ENCODE measurements at regions not wholly inside any gene's neighbourhood (a gene's known extent, or its start where the extent isn't known, plus 50 kb on each side); places are given as distances from the start of the nearest gene placed in this dataset.

DNA sequence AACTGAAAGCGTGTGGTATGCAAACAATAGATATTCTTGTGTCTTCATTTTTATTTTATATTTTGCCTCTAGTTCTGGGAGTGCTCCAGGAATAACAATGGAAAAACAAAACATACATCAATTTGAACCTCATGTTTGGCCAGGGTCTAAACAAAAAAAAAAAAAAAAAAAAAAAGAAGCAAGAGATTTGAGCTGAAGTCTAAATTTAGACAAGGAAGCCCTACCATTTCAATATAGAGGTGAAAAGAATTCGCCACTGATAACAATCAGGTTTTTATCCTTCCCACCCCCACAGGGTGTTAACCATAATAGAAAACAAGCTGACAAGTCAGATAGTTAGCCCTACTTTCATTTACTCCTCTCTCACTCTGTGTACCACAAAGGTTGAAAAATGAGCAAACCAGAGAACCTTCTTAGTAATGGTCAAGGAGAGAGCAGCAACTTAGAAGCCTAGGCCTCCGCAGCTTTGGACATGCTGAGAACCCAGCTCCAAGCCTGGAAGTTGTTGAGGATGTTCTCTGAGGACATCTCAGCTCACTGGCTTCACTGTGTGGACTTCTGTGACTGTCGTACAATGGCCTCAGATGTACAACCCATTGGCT lies 118.2 kb upstream of the HMHB1 start:
- DNase-seq (ENCODE audit: low spot score): no peak

DNA sequence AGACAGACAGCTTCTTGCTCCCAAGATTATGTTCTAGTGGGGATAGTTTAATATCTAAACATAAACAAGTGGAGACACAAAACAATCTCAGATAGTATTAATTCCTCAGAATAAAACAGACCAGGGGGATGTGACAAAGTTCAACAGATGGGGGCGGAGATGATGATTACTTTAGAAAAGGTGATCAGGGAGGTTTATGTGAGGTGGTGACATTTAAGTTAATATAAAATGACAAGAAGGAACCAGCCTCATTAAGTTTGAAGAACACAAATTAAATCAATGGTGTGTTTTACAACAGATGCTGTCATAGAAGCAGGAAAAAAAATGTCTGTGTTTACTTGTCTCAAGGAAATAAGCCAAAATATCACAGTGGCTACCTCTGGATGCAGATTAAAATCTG lies 119.6 kb upstream of the HMHB1 start:
- DNase-seq (ENCODE audit: low spot score): no peak

DNA sequence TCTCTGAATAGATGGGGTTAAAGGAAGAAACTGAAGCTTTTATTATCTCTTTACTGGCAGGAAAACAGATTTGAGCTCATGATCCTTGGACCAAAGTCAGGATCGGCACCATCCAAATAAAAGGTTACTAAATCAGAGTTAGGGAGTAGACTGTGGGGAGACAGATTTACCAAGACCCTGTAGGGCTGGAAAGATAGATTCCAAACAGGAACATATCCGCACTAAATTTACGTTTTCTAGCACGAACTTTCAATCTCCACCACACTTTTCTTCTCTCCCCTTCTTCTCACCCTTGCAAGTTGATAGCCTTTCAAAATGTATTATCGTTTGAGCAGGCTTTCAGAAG lies 120.0 kb upstream of the HMHB1 start:
- no peak for DNase-seq (ENCODE audit: low spot score)

DNA sequence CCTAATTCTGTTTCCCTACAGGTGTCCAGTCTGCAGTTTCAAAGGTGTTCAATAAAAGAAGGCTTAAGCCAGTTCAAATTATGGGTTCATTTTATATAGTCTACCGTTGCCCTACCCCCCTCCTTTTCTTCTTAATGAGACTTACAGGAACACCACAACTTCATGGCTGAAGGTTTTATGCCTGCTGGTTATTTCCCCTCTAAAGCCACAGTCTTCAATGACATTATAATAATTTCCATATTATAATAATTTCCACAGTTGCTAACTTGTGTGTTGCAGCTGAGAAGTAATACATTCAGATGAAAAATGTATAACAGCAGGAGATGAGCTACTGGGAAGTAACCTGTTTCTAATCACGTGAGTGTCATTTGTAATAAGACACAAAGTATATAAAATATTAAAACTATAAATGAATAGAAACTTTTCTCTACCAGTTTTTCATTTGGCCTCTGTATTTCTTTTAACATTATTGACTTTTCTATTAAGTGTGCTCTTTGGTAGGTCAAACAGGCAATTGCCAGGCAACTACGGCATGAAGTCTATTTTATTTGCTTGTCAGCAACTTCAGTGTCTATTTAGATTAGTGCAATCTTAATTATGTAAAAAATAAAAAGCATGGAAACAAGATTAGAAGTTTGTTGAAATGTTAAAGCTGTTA lies 120.5 kb upstream of the HMHB1 start:
- no peak for DNase-seq (ENCODE audit: low spot score)

DNA sequence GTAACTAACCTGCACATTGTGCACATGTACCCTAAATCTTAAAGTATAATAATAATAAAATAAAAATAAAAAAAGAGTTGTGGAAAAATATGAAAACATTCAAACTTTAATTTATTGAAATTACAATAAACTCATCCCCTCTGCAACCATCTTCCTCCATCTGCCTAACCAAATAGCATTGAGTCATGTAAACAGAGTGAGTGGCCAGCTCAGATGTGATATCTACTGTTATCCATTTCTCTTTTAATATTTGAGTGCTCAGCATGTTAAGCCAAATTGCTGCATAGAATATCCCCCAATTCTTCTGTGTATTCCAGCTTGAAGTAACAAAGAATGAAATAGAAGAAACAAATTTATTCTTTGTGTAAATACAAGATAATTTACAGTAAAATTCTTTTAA lies 124.4 kb upstream of the HMHB1 start:
- no peak for DNase-seq (ENCODE audit: low spot score)

DNA sequence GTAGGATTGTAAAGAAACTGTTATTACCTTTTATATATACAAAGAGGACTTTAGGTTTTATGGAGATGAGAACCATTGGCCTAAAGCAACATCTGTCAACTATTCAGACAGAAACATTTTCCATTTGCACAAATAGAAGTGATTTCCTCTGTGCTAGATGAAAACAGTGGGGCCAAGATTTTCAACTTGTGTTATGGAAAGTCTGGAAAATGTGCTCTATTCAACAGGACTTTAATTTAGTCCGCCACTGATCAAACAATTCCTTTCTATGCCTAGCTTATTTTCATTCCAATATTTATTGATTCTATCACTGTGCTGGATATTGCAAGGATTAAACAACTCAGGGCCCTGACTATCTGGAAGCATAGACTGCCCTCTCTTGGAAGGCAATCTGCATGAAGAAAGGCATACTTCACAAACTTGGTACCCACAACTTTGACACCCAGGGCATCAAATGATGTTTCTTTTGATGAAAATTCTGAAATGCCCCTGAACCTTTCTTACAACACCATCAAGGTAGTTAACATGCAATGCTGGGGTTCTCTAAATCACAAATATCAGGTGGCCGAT lies 126.6 kb upstream of the HMHB1 start:
- no peak for DNase-seq (ENCODE audit: low spot score)

DNA sequence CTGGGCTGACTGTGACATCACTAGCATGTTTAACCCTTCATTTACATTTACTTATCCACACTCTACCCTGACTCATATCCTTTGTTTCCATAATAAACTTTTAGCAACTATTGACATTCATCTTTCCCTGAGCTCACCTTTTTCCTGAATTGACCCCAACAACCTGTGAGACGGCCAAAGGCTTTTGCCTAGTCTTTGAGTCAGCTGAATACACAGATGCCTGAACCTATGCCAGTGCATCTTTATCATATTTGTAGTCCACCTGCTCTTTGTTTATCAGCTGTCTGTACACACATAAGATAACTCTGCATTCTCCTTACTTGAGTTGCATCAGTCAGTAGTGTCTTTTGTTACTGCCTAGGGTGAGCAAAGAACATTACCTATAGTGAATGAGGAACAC lies 128.5 kb upstream of the HMHB1 start:
- DNase-seq (ENCODE audit: low spot score): no peak

DNA sequence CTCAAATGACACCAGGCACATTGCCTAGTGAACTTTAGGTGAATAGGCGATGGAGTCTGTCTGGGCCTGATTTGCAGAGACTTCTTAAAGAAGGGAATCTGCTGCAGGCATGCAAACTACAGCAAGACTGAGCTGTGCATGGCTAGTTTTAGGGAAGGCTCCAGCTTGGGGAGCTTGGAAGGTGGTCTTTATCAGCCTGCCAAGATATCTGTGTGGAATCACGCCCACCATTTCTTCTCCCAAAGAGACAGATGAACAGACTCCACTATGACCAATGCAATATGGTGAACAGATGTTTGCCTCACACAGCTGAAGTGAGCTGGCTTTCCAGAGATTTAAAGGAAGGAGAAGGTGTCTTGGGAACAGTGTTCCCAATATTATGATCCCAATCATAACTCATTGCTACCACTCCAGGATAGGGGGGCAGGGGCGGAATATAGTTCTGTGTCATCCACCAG lies 129.0 kb upstream of the HMHB1 start:
- DNase-seq (ENCODE audit: low spot score): peak; percentile 5

DNA sequence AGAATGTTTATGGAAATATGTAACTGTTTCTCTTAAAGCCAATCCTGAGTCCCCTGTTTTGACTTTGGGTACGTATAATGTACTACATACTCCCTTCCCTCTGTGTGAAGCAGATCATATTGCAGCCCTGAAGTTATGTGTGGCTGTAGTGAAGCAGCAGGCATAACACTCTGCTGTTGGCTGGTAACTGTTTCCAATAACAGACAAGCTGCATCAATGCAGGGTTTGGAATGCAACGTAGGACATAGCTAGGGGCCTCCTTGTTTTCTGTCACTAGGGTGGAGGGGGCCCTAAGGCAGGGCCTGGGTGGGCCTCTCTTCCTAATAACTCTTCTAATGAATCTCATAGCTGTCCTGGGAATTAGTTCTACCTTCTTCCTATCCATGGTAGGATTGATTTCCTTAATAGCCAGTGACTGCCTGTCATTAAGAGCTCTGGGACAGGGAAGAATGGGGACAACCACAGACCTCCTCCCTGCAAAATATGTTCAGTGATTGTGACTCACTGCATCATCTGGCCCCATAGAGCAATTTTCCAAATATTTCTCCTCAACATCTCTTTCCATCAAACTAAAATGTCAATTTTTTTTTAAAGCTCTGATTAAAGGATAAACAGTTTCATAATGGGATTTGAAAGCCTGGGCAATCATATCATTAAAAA lies 129.6 kb upstream of the HMHB1 start:
- peak; percentile 50 for DNase-seq (ENCODE audit: low spot score)

DNA sequence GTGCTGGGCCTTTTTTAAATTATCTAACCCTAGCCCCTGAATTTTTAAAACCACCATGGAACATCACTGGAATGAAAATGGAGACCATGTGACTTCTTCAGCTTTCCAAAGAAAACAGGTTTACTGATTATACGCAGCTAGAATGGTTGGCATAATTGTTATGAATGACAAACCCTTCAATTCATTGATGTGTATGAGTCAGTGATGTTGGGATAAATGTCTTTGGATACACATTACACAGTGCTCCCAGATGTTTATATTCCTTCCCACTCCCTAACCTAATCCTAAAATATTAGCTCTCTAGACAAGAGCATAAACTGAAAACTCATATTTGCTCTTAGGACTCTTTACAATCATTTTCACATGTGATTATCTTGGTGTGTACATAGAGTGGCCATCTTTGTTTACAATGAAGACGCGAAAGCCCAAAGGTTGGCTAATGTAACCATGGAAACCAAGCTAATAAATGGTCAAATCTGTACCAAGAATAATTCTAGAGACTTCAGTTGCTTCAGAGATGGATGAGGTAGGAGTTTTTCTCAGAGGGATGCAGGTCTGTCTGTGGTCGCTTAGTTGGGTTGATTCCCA lies 131.2 kb upstream of the HMHB1 start:
- DNase-seq (ENCODE audit: low spot score): no peak

DNA sequence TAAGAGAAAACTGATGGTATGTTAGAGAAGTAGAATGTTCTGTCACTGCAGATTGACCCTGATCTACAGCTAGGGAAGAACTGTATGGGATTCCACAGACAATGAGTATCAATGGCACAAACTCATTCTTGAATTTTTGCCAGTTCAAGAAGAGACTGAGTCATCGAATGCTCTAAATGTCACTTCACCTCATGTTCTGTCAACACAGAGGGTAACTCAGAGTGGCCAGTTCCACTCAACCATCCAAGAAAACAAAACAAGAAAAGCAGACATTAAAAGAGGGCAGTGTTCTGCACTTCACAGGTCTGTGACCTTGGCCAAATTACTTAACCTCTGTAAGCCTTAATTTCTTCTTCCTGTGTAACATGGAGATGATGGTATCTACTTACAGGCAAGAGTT lies 132.2 kb upstream of the HMHB1 start:
- DNase-seq (ENCODE audit: low spot score): peak; percentile 59

DNA sequence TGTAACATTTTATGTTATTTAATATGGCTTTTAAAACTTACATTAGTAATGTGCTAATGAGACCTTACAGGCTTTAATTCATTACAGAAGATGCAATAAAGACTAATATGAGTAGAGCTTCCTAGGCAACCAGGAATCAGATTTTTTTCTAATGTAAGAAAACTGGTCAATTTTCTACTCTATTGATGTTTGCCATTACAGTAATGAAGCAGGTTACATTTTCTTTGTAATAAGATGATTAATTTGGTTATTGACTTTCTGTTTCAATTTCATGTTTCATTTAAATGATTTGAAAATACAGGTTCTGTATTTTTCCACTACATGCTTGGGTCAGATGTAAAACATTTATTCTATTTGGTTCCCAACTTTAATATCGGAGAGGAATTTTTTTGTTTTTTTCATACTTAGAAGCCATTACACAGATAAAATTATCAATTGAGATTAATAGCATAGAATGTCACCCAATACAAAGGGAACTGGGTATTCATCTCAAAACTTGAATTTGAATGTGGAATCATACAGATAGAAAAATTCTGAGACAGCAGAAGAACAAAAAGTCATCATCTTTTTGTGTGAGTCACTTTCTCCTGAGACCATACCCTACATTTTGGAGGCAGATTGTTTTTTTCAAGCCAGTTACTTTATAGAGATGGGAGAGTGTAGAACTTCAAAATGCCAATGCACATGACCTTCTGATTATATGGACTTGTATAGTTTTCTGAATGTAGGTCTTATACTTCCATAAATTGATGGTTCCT lies 133.6 kb upstream of the HMHB1 start:
- DNase-seq (ENCODE audit: low spot score): no peak

DNA sequence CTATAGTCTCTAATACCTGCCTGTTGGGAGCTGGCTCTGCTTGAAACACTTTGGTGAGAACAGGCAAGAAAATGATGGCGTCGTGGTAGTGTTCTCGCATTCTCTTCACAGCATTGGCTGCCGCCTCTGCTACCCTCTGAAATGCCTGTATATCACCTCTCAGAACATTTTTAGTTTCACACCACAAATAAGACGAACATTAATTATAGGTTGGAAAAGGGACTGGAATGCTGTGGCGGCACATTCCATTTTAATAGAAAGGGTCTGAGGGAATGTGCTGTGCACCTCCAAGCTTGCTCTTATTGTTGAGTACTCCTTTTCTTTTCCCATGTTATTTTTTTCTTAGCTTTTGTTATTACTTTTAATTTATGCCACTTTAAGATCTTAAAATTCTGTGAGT lies 134.6 kb upstream of the HMHB1 start:
- no peak for DNase-seq (ENCODE audit: low spot score)

DNA sequence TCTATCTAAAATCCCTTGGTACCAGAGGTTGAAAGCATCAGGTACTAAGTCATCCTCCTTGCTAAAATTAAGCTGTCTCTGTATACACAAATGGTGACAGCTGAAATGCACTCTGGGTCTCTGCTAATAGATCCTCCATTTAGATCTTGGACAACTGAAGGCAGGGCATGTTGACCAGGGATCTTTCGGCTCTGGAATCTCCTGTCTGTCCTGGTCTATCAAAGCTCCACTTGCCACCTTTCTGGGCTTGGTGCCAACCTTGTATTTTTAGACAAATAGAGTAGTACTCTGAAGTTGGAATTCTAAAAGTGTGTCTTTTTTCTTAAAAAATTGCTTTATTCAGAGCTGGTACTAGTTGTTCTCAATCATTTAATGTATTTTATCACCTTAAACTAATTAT lies 135.2 kb upstream of the HMHB1 start:
- DNase-seq (ENCODE audit: low spot score): no peak

DNA sequence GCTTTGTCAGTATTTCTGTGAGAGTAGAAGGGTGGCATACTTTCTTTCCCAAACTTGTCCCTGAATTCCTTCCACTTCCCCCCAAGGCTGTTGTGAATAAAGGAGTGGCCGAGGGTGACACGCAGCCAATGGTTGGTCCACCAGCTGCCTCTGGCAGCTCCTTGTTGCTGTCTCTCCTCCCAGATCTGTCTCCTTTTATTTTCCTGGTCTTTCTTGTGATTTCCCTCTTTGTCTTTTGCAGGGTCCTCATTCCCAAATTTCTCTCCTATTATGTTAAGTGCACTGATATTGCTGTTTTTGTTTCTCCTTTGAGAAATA lies 137.5 kb upstream of the HMHB1 start:
- DNase-seq (ENCODE audit: low spot score): no peak

DNA sequence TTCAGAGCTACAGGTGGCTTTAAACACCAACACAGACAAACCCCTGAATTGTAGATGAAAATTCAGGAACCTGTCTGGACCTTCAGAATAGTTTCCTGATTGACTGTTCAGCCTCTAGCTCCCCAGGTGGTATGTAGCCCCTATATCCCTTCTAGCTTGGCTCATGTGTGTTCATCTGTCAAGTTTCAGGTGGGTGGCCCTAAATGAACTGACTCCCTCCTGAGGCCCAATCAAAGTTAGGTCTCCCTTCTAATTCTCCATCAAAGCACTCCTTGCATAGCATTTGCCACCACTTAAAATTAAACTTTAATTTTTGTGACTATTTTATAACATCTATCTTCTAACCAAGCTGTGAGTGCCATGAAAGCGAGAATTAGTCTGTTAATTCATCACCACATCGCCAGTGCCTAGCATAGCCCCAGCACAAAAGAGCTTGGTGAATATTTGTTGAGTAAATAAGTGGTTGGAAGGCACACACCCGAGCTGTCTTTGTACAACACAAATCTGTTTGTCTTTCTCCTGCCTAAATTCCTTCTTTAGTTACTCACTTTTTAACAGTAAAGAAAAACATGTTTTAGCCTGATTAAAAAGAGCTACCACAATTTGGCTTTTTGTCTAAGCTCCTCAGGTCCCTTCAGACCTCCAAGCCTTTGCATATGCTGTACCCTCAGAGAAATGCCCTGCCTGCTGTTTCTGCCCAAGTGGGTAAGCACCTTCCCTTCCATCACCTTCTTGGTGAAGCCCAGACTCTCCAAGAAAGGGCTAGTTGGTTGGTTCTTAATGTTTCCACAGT lies 138.1 kb upstream of the HMHB1 start:
- DNase-seq (ENCODE audit: low spot score): peak; percentile 11

DNA sequence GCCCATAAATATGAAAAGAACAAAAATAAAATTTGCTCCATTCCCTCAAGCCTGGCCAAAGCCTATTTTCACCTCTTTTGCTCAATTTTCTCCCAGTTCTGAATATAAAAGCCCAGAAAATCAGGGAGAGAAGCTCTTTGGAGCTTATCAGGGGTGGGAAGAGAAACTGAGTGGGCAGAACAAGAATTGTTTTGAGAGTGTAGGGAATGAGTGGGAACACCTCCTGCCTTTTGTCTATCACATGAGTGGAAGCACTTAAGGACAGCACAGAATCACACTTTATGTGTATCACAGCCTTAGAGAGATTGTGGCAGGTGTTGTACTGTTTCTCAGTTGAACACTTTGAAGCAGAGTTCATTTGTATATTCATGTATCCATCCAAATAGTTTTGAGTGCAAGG lies 139.2 kb upstream of the HMHB1 start:
- DNase-seq (ENCODE audit: low spot score): no peak

DNA sequence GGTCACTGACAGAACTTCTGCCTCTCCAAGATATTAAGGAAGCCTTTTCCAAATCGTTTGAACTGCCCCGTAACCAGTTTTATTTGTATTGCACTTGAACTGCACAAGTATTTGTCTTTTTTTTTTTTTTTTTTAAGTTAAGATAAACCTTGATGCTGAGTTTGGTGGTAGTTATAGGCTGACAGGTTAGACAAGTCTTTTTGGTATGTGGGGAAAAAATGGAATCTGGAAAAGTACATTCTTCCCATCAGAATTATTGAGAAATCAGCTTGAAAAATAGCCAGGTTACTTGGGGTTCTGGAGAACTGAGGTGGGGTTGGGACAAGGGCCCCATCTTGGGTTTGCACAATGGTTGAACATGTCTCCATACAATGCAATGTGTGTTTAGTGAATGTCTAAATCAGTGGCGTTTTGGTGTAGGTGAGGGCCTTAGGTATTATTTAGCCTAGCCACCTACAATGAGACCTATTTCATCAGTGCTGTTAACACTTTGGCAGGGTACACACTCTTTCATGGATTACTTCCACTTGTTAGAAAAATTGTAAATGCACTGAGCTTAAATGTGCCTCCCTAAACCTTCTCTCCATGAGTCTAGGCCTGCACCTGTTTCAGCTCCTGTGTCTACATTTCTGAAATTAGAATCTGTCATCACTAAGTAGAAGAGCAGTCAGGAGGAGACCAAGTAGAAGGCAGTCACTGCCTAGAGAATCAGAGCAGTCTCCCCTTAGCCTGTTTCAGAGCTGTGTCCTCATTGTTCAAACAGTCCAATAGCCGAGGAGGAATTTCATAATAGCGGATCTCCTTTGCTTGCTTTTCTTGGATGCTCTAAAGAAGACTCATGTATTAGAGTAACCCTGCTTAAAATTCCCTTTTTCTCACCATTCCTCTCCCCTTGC lies 140.0 kb upstream of the HMHB1 start:
- no peak for DNase-seq (ENCODE audit: low spot score)

DNA sequence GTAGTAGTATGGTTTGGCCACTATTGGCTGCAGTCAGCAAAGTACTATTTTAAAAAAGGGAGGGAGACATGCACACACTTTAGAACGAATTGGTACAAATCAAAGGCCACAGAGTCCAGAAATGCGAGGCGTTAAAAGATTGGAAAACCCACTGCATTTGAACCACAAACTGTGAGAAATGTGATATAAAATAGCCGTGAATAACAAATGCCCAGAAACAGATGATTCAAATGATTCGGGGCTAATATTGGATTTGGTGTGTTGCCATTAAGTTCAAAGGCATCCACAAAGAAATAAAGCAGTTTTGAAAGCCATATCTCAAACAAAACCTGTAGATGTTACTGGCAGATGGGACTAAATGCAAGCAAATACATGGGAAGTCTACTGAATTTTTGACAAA lies 140.9 kb upstream of the HMHB1 start:
- no peak for DNase-seq (ENCODE audit: low spot score)

DNA sequence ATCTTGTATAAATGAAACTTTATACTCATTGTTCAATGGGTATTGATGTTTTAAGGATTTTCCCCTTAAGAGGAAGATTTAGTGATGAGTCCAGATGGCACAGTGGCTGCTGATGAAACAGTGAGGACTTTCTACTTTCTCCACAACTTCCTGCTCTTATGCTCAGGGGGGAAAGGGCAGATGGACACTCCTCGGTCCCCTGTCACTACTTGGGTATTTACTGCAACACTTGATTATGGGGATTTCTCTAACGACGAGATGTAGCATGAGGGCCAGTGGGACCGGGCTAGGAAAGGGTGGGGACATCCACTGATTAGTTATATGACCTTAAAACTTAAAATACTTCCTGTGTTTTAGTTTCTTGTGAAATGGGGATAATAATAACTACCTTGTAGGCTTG lies 146.1 kb upstream of the HMHB1 start:
- no peak for DNase-seq (ENCODE audit: low spot score)

DNA sequence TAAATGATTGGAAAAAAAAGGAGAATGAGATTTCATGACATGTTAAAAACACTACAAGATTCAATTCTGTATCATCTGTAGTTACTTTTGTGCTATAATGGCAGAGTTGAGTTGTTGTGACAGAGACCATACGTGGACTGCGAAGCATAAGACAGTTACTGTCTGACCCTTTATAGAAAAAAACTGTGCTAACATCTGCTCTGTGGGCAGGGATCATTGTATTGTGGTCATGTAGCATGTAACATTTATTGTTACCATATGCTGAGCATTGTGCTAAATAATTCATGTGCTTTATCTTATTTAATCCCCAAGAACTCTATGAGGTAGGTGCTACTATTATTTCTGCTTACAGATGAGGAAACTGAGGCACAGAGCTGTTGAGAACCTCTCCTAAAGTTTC lies 147.3 kb upstream of the HMHB1 start:
- DNase-seq (ENCODE audit: low spot score): no peak

Data from AG08395 (cell line).